ENCODE measurements at regions not wholly inside any gene's neighbourhood (a gene's known extent, or its start where the extent isn't known, plus 50 kb on each side); places are given as distances from the start of the nearest gene placed in this dataset.

- no peak for TF ChIP-seq POLR2AphosphoS5 (IDR thresholded peaks at IDR 0.05; ENCODE audit: low read depth, low read length)
- TF ChIP-seq CEBPB (IDR thresholded peaks at IDR 0.05; ENCODE audit: low read depth, low read length), result no peak
- TF ChIP-seq RAD21 (IDR thresholded peaks at IDR 0.05 in 1 of 2, conservative IDR thresholded peaks at IDR 0.05 in 1 of 2; ENCODE audit: low read depth in 2 of 2, low read length in 2 of 2), result no peak
- TF ChIP-seq CTCF (IDR thresholded peaks at IDR 0.05; ENCODE audit: control extremely low read depth in 1 of 3, insufficient read depth in 1 of 3, low read depth in 1 of 3, low read length in 3 of 3), result no peak
- TF ChIP-seq POLR2A (IDR thresholded peaks at IDR 0.05; ENCODE audit: control extremely low read depth in 1 of 2, low read depth in 2 of 2, low read length in 2 of 2), result no peak
- no peak for TF ChIP-seq TAF1 (IDR thresholded peaks at IDR 0.05; ENCODE audit: low read depth, low read length)
- no peak for TF ChIP-seq KDM1A (IDR thresholded peaks at IDR 0.05; ENCODE audit: borderline replicate concordance, low read length)
- no peak for TF ChIP-seq MAX (IDR thresholded peaks at IDR 0.05)
- TF ChIP-seq YY1 (IDR thresholded peaks at IDR 0.05; ENCODE audit: low read depth, low read length), result no peak
- no peak for TF ChIP-seq SP2 (IDR thresholded peaks at IDR 0.05; ENCODE audit: low read length)
- no peak for TF ChIP-seq ASH2L (IDR thresholded peaks at IDR 0.05; ENCODE audit: low read length)
- no peak for TF ChIP-seq RXRA (IDR thresholded peaks at IDR 0.05; ENCODE audit: insufficient read depth, low read depth, low read length)
- no peak for TF ChIP-seq SIN3A (conservative IDR thresholded peaks at IDR 0.05 in 1 of 2, IDR thresholded peaks at IDR 0.05 in 1 of 2; ENCODE audit: low read depth in 1 of 2, low read length in 2 of 2)
Observed at GRCh38 chr5:57777174-57777581, 294.6 kb upstream of the ACTBL2 start.

Measured in H1 (cell line).